ENCODE measurements at regions not wholly inside any gene's neighbourhood (a gene's known extent, or its start where the extent isn't known, plus 50 kb on each side); places are given as distances from the start of the nearest gene placed in this dataset.

- no TSS peak for BruUV-seq (replicated peaks)
- H3K4me1 Mint-ChIP-seq (ENCODE audit: insufficient read depth, unreplicated experiment): no peaks in the 10 kb centered on the region
- no peak for DNase-seq (ENCODE audit: unreplicated experiment)
- no peaks in the 10 kb centered on the region for H3K36me3 Mint-ChIP-seq (ENCODE audit: insufficient read depth, unreplicated experiment)
- H3K27ac Mint-ChIP-seq (ENCODE audit: low read depth, unreplicated experiment): no peak overlapping the region
- intact Hi-C loops (cut with micrococcal nuclease): no loop called here
- POLR2A ChIA-PET: interaction anchor here (0.7 to 1.0 kb wide), 2 partner anchors 9 to 83 kb away, joined by 3 read pairs; no protein-coding TSS in a partner anchor
- TF ChIP-seq, protein P1, sequence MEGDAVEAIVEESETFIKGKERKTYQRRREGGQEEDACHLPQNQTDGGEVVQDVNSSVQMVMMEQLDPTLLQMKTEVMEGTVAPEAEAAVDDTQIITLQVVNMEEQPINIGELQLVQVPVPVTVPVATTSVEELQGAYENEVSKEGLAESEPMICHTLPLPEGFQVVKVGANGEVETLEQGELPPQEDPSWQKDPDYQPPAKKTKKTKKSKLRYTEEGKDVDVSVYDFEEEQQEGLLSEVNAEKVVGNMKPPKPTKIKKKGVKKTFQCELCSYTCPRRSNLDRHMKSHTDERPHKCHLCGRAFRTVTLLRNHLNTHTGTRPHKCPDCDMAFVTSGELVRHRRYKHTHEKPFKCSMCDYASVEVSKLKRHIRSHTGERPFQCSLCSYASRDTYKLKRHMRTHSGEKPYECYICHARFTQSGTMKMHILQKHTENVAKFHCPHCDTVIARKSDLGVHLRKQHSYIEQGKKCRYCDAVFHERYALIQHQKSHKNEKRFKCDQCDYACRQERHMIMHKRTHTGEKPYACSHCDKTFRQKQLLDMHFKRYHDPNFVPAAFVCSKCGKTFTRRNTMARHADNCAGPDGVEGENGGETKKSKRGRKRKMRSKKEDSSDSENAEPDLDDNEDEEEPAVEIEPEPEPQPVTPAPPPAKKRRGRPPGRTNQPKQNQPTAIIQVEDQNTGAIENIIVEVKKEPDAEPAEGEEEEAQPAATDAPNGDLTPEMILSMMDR (IDR thresholded peaks at IDR 0.05; ENCODE audit: unreplicated experiment): no peak
- H3K27me3 Mint-ChIP-seq (ENCODE audit: insufficient read depth, unreplicated experiment): no peaks in the 10 kb centered on the region
- CTCF ChIA-PET: interaction anchor here (0.6 to 0.8 kb wide), 5 partner anchors 10 to 215 kb away, joined by 3 to 5 read pairs (median 3); no protein-coding TSS in a partner anchor
- H3K4me3 Mint-ChIP-seq (ENCODE audit: unreplicated experiment): no peak overlapping the region
- no peaks in the 10 kb centered on the region for H3K9me3 Mint-ChIP-seq (ENCODE audit: unreplicated experiment)
These were observed 124.2 kb upstream of the B3GALT2 start for GRCh38 chr1:193310564-193310963.

DNA sequence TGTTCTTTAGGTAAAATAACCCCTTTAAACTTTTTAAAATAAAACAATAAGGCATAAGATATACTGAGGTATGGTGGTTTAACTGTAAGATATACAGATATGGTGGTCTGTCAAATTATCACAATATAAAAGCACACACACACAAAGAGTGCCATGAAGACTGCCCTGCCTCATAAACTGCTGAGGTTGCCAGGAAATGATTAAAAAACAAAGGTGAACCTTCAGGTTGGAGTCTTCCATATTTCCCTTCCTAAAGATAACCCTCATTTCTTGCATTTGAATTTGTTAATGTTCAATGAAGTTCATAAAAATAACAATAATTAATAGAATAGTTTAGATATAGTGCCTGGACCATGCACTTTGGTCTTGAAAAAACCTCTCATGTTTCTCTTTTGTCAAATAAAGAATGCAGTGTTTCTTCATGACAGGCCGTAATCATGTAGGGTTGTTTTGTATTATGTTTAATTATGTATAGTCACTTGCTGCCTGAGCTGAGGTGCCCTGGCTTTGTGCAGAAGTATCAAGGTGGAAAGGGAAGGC lies 123.6 kb upstream of the B3GALT2 start:
- Mint-ChIP-seq H3K4me1 (ENCODE audit: insufficient read depth, unreplicated experiment) (no peaks in the 10 kb centered on the region), H3K27me3 (ENCODE audit: insufficient read depth, unreplicated experiment) (no peaks in the 10 kb centered on the region), H3K4me3 (ENCODE audit: unreplicated experiment) (no peak overlapping the region), H3K9me3 (ENCODE audit: unreplicated experiment) (no peaks in the 10 kb centered on the region), H3K36me3 (ENCODE audit: insufficient read depth, unreplicated experiment) (no peaks in the 10 kb centered on the region), H3K27ac (ENCODE audit: low read depth, unreplicated experiment) (no peak overlapping the region)
- POLR2A ChIA-PET: interaction anchor here (1.0 kb wide), 1 partner anchor 8 kb away, joined by 3 read pairs; no protein-coding TSS in a partner anchor
- CTCF ChIA-PET: interaction anchor here (0.6 kb wide), 1 partner anchor 216 kb away, joined by 3 read pairs; no protein-coding TSS in a partner anchor
- TF ChIP-seq, protein P1 (IDR thresholded peaks at IDR 0.05; ENCODE audit: unreplicated experiment): no peak
- BruUV-seq (replicated peaks): no TSS peak
- no peak for DNase-seq (ENCODE audit: unreplicated experiment)
- intact Hi-C loops (cut with micrococcal nuclease): no loop called here

DNA sequence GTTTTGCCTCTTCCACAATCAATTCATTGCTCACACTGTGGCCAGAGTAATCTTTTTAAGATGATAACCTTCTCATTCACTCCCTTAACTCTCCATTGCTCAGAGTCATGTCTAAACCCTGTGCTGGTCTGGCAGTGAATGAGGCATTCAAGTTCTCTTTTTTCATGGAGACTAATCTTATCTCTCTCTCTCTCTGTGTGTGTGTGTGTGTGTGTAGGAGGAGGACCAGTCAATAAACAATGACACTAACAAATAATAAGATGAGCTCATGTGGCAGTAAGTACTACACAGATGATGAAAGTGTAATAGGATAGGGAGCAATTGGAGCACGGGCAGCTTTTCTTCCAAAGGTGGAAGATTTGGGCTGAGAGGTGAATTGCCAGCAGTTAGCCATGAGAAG lies 122.0 kb upstream of the B3GALT2 start:
- TF ChIP-seq, protein P1 (IDR thresholded peaks at IDR 0.05; ENCODE audit: unreplicated experiment): no peak
- DNase-seq (ENCODE audit: unreplicated experiment): no peak
- BruUV-seq (replicated peaks): no TSS peak
- no peaks in the 10 kb centered on the region for H3K4me1 Mint-ChIP-seq (ENCODE audit: insufficient read depth, unreplicated experiment)
- intact Hi-C loops (cut with micrococcal nuclease): no loop called here
- H3K27me3 Mint-ChIP-seq (ENCODE audit: insufficient read depth, unreplicated experiment): no peaks in the 10 kb centered on the region
- H3K36me3 Mint-ChIP-seq (ENCODE audit: insufficient read depth, unreplicated experiment): no peaks in the 10 kb centered on the region
- H3K4me3 Mint-ChIP-seq (ENCODE audit: unreplicated experiment): no peak overlapping the region
- ChIA-PET CTCF (interaction anchor here (0.7 kb wide), 1 partner anchor 684 kb away, joined by 3 read pairs; no protein-coding TSS in a partner anchor), POLR2A (interaction anchor here (0.6 kb wide), 1 partner anchor 12 kb away, joined by 5 read pairs; no protein-coding TSS in a partner anchor)
- H3K27ac Mint-ChIP-seq (ENCODE audit: low read depth, unreplicated experiment): no peak overlapping the region
- no peaks in the 10 kb centered on the region for H3K9me3 Mint-ChIP-seq (ENCODE audit: unreplicated experiment)

GRCh38 chr1:193306430-193306829 lies 120.0 kb upstream of the B3GALT2 start:
- Mint-ChIP-seq H3K4me3 (ENCODE audit: unreplicated experiment) (no peak overlapping the region), H3K4me1 (ENCODE audit: insufficient read depth, unreplicated experiment) (no peaks in the 10 kb centered on the region), H3K27me3 (ENCODE audit: insufficient read depth, unreplicated experiment) (no peaks in the 10 kb centered on the region), H3K27ac (ENCODE audit: low read depth, unreplicated experiment) (no peak overlapping the region), H3K9me3 (ENCODE audit: unreplicated experiment) (no peaks in the 10 kb centered on the region), H3K36me3 (ENCODE audit: insufficient read depth, unreplicated experiment) (no peaks in the 10 kb centered on the region)
- ChIA-PET CTCF (no interaction called here), POLR2A (no interaction called here)
- no TSS peak for BruUV-seq (replicated peaks)
- intact Hi-C loops (cut with micrococcal nuclease): no loop called here
- TF ChIP-seq, protein P1 (IDR thresholded peaks at IDR 0.05; ENCODE audit: unreplicated experiment): no peak
- DNase-seq (ENCODE audit: unreplicated experiment): no peak
